GM19239 (cell line): ENCODE measurements at regions not wholly inside any gene's neighbourhood (a gene's known extent, or its start where the extent isn't known, plus 50 kb on each side); places are given as distances from the start of the nearest gene placed in this dataset.

Source experiments
- DNase-seq: peaks from one replicate; pipeline ENCODE4 v3.0.0; 2011; ENCODE audit warnings: low spot score; ENCODE audit not compliant: insufficient read length
- FAIRE-seq: peaks from 2 replicates; lab custom pipeline; 2011; peaks lifted over from hg19 to GRCh38; lab: Jason Lieb, UNC

DNA sequence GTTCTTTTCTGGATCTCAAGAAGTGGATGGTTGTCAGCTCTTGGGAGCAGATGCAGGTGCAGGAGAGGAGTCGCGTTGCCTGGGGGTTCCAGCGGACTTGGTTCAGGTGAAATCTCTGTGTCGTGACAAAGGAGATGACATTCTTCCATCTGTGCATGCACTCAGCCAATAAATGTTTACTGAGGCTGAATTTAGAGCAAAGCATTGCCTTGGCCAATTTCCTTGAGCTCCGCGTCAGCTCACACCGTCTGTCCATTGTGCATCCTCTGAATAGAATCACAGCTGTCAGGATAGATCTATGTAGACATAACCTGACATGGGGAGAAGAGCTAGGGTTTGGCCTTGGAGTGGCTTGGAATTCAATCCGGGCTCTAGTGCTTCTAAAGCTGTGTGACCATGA lies 343.7 kb downstream of the GLRX3 start:
- FAIRE-seq, result no peak
- no peak for DNase-seq

DNA sequence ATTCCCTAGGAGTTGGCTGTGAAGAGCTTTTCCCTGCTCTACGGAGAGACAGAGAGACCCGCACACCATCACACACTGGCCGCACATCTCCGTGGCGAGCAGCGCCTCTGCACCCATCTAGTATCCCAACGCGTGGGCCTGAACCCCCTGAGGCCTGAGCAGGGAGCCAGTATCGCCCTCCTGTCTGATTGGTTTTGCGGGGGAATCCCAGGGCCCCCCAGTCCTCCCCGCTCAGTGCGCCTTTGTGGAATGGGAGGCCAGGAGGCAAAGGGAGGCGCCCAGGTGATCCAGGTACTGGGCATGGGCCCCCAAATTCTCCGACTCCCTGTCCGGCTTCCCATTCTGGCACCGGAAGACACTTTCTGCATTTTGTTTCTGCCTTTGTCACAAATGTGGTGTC lies 344.3 kb downstream of the GLRX3 start:
- no peak for DNase-seq
- no peak for FAIRE-seq

DNA sequence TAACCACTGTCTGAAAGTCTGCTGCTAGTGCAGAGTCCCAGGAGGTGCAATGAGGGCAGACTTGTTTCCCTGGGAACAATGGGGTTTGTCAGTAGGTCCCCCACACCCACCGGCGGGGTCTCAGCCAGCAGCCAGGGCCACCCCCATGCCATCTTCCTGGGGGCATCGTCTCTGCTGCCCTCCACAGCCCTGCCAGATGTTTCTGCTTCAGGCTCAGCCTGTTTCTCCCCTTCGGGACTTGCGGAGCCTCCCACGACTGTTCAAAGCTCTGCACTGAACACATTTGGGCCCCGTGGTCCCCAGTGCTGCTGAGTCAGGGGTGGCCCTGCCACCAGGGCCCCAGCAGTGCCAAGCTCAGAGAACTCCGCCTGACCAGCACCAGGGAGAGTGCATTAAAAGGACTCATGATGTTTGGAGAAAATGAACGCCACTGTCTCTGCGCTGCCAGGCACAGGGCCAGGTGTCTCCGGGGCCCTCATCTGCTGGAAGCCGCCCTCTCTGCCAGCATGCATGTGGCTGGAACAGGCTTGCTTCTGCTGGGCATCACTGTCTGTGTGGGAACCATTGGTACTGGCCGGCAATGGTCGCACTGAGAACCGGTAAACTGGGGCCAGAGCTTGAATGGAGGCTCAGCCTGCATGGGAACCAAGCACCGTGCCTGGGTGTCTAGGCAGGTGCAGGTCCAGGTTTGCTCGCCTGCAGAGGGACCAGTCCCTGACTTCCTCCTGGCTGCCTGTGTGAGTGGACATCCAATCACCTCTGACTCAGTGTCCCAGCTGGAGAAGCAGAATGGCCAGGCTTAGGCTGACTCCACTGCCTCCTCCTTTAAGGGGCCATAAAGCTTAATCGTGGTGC lies 345.1 kb downstream of the GLRX3 start:
- FAIRE-seq, result no peak
- no peak for DNase-seq

DNA sequence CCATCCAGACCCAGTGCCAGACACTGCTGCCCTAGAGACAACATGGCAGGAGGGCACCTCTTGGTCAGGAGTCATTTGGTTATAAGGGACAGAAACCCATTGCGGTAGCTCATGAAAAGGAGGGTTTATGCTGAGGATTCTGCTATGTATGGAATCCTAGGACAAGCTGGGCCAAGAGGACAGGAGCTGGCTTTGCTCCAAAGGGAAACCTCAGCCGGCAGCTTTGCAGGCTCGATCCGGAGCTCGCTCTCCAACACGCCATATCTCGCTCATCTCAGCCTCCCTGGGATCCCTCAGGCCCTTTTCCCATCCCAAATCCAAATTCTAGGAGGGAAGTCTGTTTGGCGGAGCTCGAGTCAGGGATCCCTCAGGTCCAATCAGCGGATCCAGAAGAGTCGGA lies 345.7 kb downstream of the GLRX3 start:
- FAIRE-seq (no peak), DNase-seq (no peak)

DNA sequence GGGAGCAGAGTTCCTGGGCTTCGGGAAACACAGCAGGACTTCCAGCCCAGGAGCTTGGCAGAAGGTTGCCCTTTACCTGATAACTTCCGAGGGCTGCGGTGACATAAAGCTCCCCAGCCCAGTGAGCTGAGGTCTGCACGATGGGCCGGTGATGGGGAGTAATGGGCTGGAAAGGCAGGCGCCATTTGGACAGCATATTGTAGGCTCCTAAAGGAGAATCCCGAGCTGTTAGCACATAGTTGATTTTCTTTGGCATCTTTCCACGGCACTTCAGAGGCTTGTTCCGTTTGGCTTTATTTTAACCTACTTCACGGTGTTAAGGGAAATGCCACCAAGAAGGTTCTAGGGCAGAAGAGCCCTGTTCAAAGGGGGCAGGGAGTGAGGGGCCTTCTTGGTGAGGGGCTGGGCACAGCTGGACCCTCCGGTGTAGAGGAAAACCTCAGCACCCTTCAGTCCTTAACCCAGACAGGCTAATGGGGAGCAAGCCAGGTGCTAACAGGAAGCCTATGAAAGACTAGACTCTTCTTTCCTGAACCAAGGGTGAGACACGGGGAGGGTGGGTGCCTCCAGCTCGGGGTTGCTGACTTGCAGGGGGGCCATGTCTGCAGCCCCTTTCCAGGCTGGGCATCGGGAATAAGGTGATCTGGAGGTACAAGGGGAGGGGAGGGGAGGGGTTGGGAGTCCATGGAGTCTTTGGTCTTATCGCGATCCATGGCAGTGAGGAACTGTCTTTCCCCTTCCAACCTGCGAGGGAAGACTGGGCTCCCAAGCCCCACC lies 347.7 kb downstream of the GLRX3 start:
- FAIRE-seq (no peak), DNase-seq (no peak)

DNA sequence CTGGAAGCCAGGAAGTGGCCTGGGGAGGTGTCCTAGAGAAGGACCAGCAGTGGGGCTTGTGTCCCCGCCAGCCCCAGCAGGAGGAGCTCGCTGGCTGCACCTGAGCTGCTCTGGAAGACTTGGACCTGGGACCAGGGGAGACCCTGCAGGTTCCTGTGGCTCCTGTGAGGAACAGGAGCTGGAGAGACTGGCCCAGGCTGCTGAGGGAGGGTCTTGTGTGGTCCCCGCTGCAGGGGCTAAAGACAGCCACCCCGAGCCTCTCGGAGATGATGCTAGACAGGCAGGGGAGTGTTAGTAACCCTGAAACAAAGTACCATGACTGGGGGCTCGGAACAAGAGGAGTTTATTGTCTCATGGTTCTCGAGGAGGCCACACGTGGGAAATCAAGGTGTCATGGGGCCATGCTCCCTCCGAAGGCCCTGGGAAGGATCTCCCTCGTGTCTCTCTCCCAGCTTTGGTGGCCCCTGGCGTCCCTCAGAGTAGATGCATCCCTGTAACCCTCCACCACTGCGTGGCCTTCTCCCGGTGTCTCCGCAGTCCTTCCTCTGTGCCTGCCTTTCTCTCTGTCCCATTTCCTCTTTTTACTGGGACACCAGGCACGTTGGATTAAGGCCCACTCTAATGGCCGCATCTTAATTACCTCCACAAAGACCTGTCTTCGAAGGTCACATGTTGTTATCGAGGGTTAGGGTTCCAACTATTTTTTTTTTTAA lies 348.4 kb downstream of the GLRX3 start:
- DNase-seq (no peak), FAIRE-seq (no peak)

DNA sequence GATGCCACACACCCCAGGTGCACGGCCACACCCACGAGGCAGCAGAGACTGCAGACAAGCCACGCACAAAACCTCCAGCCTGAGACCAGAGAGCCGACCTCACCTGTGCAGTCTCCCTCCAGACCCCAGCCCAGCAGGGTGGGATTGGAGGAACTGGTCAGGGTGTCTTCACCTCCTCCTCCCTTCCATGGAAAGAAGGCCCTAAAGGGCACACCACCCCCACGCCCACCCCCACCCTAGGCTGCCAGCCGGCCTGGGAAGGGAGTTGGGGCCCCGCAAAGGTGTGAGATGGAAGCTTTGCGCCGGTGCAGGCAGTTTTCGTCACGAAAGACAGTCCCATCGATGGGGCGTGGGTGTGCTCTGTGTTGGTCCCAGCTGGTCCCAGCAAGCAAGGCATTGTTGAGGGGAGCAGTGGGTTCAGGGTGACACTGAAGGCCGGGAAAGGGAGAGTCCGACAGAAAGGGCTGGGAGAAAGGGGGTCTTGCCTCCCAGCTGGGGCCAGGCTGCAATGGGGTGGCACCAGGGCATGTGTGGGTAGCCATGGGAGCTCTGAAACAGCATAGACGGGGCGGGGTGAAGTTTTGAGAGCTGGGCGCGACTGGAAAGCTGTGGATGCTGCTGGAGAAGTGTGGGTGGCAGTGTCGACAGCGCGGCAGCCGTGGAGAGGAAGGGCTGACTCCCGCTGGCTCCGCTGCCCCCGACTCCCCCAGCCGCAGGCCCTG lies 349.2 kb downstream of the GLRX3 start:
- FAIRE-seq (no peak), DNase-seq (no peak)

DNA sequence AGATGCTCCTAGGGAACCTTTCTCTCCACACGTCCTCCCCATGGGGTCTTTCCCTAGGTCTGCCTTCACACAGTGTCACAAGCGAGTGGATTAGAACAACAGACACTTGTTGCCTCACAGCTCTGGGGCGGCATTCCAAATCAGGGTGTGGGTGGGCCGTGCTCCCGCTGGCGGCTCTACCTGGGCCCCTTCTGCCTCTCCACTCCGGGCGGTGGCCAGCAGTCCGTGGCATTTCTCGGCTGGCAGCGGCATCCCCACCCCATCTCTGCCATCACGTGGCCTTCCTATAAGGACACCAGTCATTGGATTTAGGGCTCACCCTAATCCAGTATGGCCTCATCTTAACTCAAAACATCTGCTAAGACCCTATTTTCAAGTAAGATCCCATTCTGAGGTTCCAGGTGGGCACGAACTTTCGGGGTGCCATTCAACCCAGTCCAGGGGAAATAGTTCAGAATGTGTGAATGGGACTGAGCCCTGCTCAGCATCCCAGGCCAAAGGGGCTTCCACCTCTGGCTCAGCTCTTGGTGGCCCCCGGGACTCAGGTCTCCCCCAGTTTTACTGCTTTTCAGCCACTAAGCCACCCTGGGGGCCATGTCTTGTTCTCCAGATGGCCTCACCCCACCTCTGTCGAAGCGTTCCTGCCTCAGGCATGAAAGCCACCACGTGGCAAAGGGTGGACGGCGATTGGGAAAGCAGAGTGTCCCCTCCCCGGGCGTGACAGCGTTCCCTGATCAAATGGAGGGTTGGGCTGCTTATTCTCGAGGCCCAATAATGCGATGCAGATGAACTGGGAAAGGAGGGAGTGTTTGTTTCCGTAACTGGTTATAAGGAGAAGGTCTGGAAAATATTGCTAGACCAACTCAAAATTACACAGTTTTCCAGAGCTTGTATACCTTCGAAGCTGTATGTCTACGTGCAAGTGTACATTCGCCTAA lies 350.0 kb downstream of the GLRX3 start:
- FAIRE-seq, result no peak
- DNase-seq, result no peak

DNA sequence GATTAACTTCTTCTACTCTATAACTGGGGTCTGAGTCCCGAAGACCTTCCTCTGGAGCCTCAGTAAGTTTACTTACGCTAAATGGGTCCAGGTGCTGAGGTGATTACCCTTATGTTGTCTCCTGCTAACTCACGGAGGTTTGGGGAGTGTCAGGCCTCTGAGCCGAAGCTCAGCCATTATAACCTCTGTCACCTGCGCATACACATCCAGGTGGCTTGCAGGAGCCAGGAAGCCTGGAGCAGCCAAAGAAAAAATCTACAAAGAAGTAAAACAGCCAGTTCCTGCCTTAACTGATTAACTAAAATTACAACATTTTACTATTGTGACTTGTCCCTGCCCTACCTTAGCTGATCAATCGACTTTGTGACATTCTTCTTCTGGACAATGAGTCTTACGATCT lies 350.7 kb downstream of the GLRX3 start:
- DNase-seq (no peak), FAIRE-seq (no peak)

DNA sequence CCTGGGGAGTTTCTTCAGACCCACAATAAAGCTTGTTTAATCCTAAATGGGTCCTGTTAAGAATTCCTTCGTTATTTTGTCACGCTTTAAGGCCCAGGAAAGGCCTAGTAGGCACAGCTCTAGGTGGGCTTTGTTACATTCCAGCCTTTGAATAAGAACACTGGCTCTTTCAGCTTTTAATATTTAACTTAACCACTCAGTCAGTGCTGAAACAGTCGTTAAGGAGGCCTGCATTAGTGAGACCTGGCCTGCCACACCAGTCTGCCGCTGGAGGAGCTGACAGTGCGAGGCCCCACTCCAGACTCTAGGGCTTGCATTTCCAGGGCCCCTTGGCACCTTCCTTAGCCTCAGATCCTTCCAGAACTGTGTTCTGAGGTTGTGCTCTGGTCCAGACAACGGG lies 351.4 kb downstream of the GLRX3 start:
- FAIRE-seq, result no peak

DNA sequence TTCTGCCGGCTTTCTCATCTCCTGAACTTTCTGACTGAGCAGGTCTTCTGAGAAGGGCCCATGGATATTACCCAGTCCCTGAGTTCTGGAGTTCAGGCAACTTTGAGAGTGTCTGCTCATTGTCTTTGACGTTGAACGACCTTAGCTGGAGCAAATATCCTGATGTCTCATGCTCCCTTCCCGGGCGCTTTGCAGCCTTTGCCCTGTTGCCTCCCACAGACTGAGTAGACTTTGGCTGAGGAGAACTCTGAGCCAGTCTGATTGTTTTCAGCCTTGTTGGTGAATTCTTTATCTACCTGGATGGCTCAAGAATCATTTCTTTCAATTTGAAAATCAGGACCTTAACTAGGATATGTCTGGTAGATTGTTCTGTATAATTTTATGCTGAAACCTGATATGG lies 353.7 kb downstream of the GLRX3 start:
- FAIRE-seq, result no peak

More for the DNA sequence above, 351.4 kb downstream of the GLRX3 start:
- DNase-seq, result no peak

DNA sequence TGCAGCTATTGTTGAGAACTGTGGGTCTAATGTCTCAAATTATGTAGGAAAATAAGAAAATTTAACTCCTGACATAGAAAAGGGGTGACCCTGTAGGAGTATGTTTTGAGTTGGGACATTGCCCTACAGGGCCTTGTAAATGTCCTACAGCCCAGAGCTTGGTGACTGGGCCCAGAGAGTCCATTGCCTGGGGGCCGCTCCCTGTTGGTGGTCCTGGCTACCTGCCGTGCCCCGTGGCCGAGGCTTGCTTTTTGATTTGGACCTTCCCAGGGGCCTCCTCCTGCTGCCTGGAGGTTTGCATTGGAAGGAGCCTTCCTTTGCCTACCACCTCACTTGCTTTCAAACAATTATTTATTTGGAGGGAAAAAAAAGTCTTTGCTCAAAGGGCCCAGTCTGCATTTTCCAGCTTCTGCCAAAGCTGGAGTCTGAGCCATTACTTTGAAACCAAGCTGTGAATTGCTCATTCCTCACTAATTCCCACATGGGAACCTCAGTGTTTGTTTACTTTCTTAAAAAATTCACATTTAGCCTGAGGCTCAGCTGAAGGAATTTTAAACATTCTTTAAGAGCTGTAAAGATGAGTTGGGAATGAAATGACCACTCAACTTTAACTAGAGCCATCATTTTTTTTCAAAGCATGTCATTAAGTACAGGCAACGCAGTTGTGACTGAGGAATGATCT lies 355.0 kb downstream of the GLRX3 start:
- FAIRE-seq (no peak), DNase-seq (no peak)

More for the DNA sequence above, 353.7 kb downstream of the GLRX3 start:
- DNase-seq, result no peak

DNA sequence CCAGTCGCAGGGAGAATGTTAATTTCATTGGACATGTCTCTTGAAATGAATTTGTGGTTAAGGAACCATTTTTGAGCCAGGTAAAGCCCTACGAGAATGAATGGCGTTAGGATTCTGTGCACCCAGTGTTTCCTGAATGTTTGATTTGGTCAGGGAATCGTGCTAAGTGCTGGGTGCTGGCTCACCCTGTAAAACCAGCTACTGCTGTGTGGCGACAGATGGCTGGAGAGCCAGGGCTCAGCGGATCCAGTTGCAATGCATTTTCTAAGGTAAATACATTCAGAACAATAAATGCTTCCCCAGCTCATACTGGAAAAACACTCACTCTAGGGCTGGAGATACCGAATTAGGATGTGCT lies 355.5 kb downstream of the GLRX3 start:
- no peak for DNase-seq
- no peak for FAIRE-seq

DNA sequence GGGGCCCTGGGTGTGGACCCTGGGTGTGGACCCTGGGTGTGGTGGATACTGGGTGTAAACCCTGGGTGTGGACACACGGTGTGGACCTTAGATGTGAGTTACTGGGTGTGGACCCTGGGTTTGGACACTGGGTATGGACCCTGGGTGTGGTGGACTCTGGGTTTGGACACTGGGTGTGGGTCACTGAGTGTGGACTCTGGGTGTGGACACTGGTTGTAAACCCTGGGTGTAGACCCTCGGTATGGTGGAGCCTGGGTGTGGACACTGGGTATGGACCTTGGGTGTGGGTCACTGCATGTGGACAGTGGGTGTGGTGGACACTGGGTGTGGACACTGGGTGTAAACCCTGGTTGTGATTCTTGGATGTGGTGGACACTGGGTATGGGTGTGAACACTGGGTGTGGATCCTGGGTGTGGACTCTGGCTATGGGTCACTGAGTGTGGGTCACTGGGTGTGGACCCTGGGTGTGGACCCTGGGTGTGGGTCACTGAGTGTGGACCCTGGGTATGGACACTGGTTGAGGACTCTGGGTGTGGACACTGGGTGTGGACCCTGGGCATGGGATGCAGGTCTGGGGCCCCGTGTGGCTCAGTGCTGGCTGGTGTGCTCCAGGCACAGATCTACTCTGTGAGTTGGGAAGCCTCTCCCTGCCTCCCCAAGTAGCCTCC lies 356.2 kb downstream of the GLRX3 start:
- FAIRE-seq (no peak), DNase-seq (no peak)

DNA sequence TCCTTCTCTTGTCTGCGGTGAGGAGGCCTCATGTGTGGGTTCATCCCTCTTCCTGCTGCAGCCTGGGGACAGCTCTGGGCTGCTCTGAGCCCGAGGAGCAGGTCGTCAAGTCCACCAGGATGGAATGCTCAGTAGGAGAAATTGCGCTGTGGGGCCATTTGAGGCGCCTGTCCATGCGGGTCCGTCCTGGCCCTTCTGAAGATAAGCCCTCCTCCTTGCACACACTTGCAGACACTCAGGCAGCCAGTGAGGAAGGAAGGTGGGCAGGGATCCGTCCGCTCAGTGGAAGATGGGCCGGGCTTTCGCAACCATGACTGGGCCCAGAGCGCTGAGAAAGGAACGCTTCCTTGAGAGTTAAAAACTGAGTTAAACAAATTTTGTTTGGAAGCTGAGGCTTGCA lies 356.8 kb downstream of the GLRX3 start:
- no peak for DNase-seq
- FAIRE-seq, result no peak

DNA sequence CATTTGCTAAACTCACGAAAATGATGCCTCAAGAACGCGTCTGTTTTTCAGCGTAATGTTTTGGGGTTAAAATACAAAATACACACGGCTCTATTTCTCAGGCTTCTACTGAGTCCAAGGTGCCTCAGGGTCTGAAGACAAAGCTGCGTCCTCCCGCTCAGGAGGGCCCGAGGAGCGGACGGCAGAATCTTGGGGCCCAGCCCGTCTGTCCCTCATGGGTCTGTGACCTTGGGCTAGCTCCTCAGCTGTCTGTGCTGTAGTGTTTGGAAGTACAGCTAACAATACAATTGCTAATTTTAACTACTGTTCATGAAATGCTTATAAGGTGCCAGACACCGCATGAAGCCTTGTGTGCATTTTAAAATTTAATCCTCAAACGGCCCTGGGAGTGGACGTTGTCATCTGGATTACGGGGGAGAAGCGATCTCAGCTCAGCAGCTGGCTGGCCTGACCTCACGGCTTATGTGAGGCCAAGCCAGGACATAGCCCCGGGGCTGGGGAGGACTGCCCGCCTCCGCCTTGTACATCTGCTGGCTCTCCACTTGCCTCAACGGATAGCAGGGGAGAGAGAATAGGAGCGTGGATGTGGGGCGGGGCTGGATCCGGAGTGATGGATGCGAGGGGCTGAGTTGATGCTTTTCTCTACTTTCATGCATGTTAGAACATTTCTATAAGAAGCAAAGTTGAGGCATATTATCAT lies 357.4 kb downstream of the GLRX3 start:
- no peak for DNase-seq
- no peak for FAIRE-seq

DNA sequence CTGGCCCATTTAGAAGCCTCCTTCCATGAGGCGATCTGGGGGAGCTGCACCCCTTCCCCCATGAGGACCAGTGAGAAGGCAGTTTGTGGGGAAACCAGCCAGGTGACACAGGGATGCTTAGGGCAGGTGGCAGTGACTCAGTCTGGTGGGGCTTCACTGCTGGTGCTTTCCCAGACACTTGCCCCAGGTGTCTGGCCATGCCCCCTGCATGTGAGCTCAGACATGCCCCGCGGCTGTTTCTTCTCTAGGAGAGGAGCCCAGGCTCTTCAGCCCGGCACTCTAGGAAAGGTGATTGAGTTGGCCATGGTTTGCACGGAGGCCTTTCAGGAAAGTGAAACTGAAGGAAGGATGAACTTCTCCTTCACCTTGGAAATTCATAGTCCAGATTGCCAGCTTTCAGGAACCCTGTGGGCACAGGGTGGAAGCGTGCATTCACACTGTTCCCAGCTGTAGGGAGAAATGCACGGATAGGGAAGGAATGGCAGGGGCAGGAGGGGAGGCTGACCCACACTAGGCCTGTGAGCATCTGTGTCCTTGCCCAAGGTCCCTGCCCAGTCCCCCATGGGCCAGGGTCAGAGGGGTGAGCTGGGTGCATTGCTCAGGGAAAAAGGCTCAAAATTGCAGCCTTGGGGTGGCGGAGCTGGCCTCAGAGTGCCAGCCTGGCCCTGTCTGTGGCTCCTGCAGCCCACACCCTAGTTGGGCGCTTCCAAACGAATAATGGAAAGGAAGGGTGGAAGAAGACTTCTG lies 359.1 kb downstream of the GLRX3 start:
- FAIRE-seq (no peak), DNase-seq (no peak)
